ENCODE measurements at regions not wholly inside any gene's neighbourhood (a gene's known extent, or its start where the extent isn't known, plus 50 kb on each side); places are given as distances from the start of the nearest gene placed in this dataset.

GRCh38 chr2:153214337-153214736, 264.2 kb downstream of the RPRM start:
- H3K4me1 ChIP-seq (ENCODE audit: low read length): peaks cover 8% of the 10 kb centered on the region; the same call in 1 of the 2 replicates
- H3K9me3 ChIP-seq (replicated peaks; ENCODE audit: insufficient read depth, low read length): no peaks in the 10 kb centered on the region
- no peaks in the 10 kb centered on the region for H3K9me2 ChIP-seq (replicated peaks; ENCODE audit: insufficient read depth, low read length)
- H3K27ac ChIP-seq (ENCODE audit: low read length): no peak overlapping the region
- no peaks in the 10 kb centered on the region for H3F3A ChIP-seq (ENCODE audit: insufficient read depth, low read length)
- no peaks in the 10 kb centered on the region for H3K27me3 ChIP-seq (replicated peaks; ENCODE audit: insufficient read depth, low read length)
- H4K20me1 ChIP-seq (ENCODE audit: insufficient read depth, low read length): peaks cover 22% of the 10 kb centered on the region
- no peak overlapping the region for H3K4me3 ChIP-seq (ENCODE audit: low read length)
- H3K9ac ChIP-seq (ENCODE audit: low read length): no peak overlapping the region
- no peaks in the 10 kb centered on the region; the same call in 1 of the 2 replicates for H3K36me3 ChIP-seq (replicated peaks; ENCODE audit: insufficient read depth, low read length)
- no peak overlapping the region for H2AFZ ChIP-seq (ENCODE audit: low read length)
- no peak overlapping the region for H3K4me2 ChIP-seq (ENCODE audit: low read depth, low read length)
- peaks cover 100% of the 10 kb centered on the region for H3K79me2 ChIP-seq (ENCODE audit: low read length)
- DNase-seq: no peak
- TF ChIP-seq EZH2 (optimal IDR thresholded peaks at IDR 0.05; ENCODE audit: low read depth, low read length) (no peak), EZH2phosphoT487 (IDR thresholded peaks at IDR 0.05; ENCODE audit: low read length) (no peak), CTCF (IDR thresholded peaks at IDR 0.05; ENCODE audit: low read length) (no peak)

- Histone ChIP-seq H3K27ac (ENCODE audit: low read length) (no peak overlapping the region), H2AFZ (ENCODE audit: low read length) (no peak overlapping the region), H3K36me3 (replicated peaks; ENCODE audit: insufficient read depth, low read length) (no peaks in the 10 kb centered on the region; the same call in 1 of the 2 replicates), H3K4me2 (ENCODE audit: low read depth, low read length) (no peak overlapping the region), H3F3A (ENCODE audit: insufficient read depth, low read length) (no peaks in the 10 kb centered on the region), H3K4me1 (ENCODE audit: low read length) (peaks cover 1% of the 10 kb centered on the region; the same call in 1 of the 2 replicates), H3K9ac (ENCODE audit: low read length) (no peak overlapping the region), H4K20me1 (ENCODE audit: insufficient read depth, low read length) (peaks cover 18% of the 10 kb centered on the region), H3K9me2 (replicated peaks; ENCODE audit: insufficient read depth, low read length) (no peaks in the 10 kb centered on the region), H3K79me2 (ENCODE audit: low read length) (peaks cover 98% of the 10 kb centered on the region), H3K9me3 (replicated peaks; ENCODE audit: insufficient read depth, low read length) (no peaks in the 10 kb centered on the region), H3K27me3 (replicated peaks; ENCODE audit: insufficient read depth, low read length) (no peaks in the 10 kb centered on the region), H3K4me3 (ENCODE audit: low read length) (no peak overlapping the region)
- no peak for DNase-seq
- TF ChIP-seq EZH2phosphoT487 (IDR thresholded peaks at IDR 0.05; ENCODE audit: low read length) (no peak), EZH2 (optimal IDR thresholded peaks at IDR 0.05; ENCODE audit: low read depth, low read length) (no peak), CTCF (IDR thresholded peaks at IDR 0.05; ENCODE audit: low read length) (no peak)
Measured at GRCh38 chr2:153213022-153213421, 265.5 kb downstream of the RPRM start.

- Histone ChIP-seq H2AFZ (ENCODE audit: low read length) (no peak overlapping the region), H3K36me3 (replicated peaks; ENCODE audit: insufficient read depth, low read length) (no peaks in the 10 kb centered on the region), H3K9me2 (replicated peaks; ENCODE audit: insufficient read depth, low read length) (no peaks in the 10 kb centered on the region), H3K9ac (ENCODE audit: low read length) (no peak overlapping the region), H3K4me3 (ENCODE audit: low read length) (no peak overlapping the region), H3K27ac (ENCODE audit: low read length) (no peak overlapping the region), H3K4me1 (ENCODE audit: low read length) (no peaks in the 10 kb centered on the region), H3F3A (ENCODE audit: insufficient read depth, low read length) (peaks cover 4% of the 10 kb centered on the region; the same call in 1 of the 2 replicates), H3K4me2 (ENCODE audit: low read depth, low read length) (no peak overlapping the region), H3K27me3 (replicated peaks; ENCODE audit: insufficient read depth, low read length) (no peaks in the 10 kb centered on the region), H3K9me3 (replicated peaks; ENCODE audit: insufficient read depth, low read length) (no peaks in the 10 kb centered on the region), H3K79me2 (ENCODE audit: low read length) (peaks cover 92% of the 10 kb centered on the region), H4K20me1 (ENCODE audit: insufficient read depth, low read length) (peaks cover 74% of the 10 kb centered on the region)
- no peak for TF ChIP-seq EZH2 (optimal IDR thresholded peaks at IDR 0.05; ENCODE audit: low read depth, low read length)
- TF ChIP-seq EZH2phosphoT487 (IDR thresholded peaks at IDR 0.05; ENCODE audit: low read length): no peak
- TF ChIP-seq CTCF (IDR thresholded peaks at IDR 0.05; ENCODE audit: low read length): no peak
- no peak for DNase-seq
Measured at GRCh38 chr2:153197402-153198386, 280.9 kb downstream of the RPRM start.

Data from MM.1S (cell line).